Astrocyte (in vitro differentiated cells and primary cell): ENCODE measurements at regions not wholly inside any gene's neighbourhood (a gene's known extent, or its start where the extent isn't known, plus 50 kb on each side); places are given as distances from the start of the nearest gene placed in this dataset.
A peak's percentile ranks its signal among the peaks of the same experiment; 100 is the strongest.

ENCODE experiments used
- DNase-seq: peaks from one replicate; pipeline ENCODE4 v3.0.0-alpha.2; 2010; ENCODE audit warnings: low read depth
- FAIRE-seq: peaks from 2 replicates; lab custom pipeline; 2011; peaks lifted over from hg19 to GRCh38; lab: Jason Lieb, UNC
- H2AFZ ChIP-seq: 2 replicates; pipeline ENCODE4 v1.6.0; 2012; ENCODE audit warnings: low read depth, low read length, inconsistent platforms
- H3K27ac ChIP-seq: 2 replicates; pipeline ENCODE4 v1.5.1; 2011; ENCODE audit warnings: low read depth, low read length, inconsistent platforms
- H3K27me3 ChIP-seq: 2 replicates; pipeline ENCODE4 v1.6.0; 2011; ENCODE audit warnings: low read length, inconsistent platforms; ENCODE audit not compliant: insufficient read depth
- H3K36me3 ChIP-seq: 2 replicates; pipeline ENCODE4 v1.5.1; 2011; ENCODE audit warnings: low read length, inconsistent platforms; ENCODE audit not compliant: insufficient read depth
- H3K4me1 ChIP-seq: 2 replicates; pipeline ENCODE4 v1.5.1; 2011; ENCODE audit warnings: low read length, inconsistent platforms; ENCODE audit not compliant: insufficient read depth
- H3K4me2 ChIP-seq: 2 replicates; pipeline ENCODE4 v1.6.0; 2012; ENCODE audit warnings: low read length, inconsistent platforms
- H3K4me3 ChIP-seq: 2 replicates; pipeline ENCODE4 v1.5.1; 2011; ENCODE audit warnings: low read depth, mild to moderate bottlenecking, low read length, inconsistent platforms; ENCODE audit not compliant: insufficient read depth
- H3K79me2 ChIP-seq: 2 replicates; pipeline ENCODE4 v1.6.0; 2012; ENCODE audit warnings: mild to moderate bottlenecking, low read length, inconsistent platforms; ENCODE audit not compliant: insufficient read depth
- H3K9ac ChIP-seq: 2 replicates; pipeline ENCODE4 v1.6.0; 2012; ENCODE audit warnings: mild to moderate bottlenecking, low read length, inconsistent platforms
- H3K9me3 ChIP-seq: 2 replicates; pipeline ENCODE4 v1.5.1; 2012; ENCODE audit warnings: low read depth, mild to moderate bottlenecking, low read length, inconsistent platforms; ENCODE audit not compliant: insufficient read depth
- H4K20me1 ChIP-seq: 2 replicates; pipeline ENCODE4 v1.6.0; 2012; ENCODE audit warnings: low read length, inconsistent platforms; ENCODE audit not compliant: insufficient read depth
- H3K27ac Mint-ChIP-seq: one replicate; pipeline ENCODE4 v1.8.0; 2021; ENCODE audit warnings: mild to moderate bottlenecking, mixed read lengths; ENCODE audit not compliant: unreplicated experiment
- H3K27me3 Mint-ChIP-seq: one replicate; pipeline ENCODE4 v1.8.0; 2021; ENCODE audit warnings: low read depth, mixed read lengths; ENCODE audit not compliant: unreplicated experiment
- H3K36me3 Mint-ChIP-seq: one replicate; pipeline ENCODE4 v1.8.0; 2021; ENCODE audit warnings: low read depth, mixed read lengths; ENCODE audit not compliant: unreplicated experiment
- H3K4me1 Mint-ChIP-seq: one replicate; pipeline ENCODE4 v1.8.0; 2021; ENCODE audit warnings: low read depth, mixed read lengths; ENCODE audit not compliant: unreplicated experiment
- H3K4me3 Mint-ChIP-seq: one replicate; pipeline ENCODE4 v1.8.0; 2021; ENCODE audit warnings: mild to moderate bottlenecking, moderate library complexity, mixed read lengths; ENCODE audit not compliant: unreplicated experiment
- H3K9me3 Mint-ChIP-seq: one replicate; pipeline ENCODE4 v1.8.0; 2021; ENCODE audit warnings: mild to moderate bottlenecking, mixed read lengths; ENCODE audit not compliant: unreplicated experiment
- CTCF ChIP-seq: IDR thresholded peaks from 2 replicates; pipeline ENCODE4 v1.5.1; 2011; ENCODE audit warnings: low read depth, mild to moderate bottlenecking, inconsistent platforms, low read length, moderate library complexity; ENCODE audit not compliant: insufficient read depth
- EZH2 ChIP-seq: IDR thresholded peaks from 2 replicates; pipeline ENCODE4 v1.6.1; 2012; ENCODE audit warnings: mild to moderate bottlenecking, low read length, inconsistent platforms; ENCODE audit not compliant: insufficient read depth

DNA sequence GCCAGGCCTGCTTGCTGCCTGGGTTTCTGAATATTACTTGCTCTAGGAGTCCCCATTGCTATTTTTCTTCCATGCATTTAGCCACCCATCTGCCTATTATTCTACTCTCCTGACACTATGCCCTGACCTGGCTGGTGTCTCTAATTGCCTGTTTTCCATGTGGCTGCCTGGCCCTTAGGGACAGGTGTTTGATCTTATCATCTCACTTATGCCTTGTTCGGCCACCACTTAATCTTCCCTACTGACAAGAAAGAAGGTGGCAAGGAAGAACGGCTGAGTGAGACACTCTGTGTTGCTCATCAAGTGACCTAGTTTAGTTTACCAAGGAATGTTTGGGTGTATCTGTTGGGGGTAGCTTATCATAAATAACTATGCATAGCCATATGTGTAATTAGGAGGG, 50.4 kb upstream of the RAPH1 start:
- TF ChIP-seq EZH2 = no peak
- no peak for TF ChIP-seq CTCF
- no peak for FAIRE-seq
- Histone ChIP-seq H3K27ac (no peak overlapping the region), H3K9ac (no peak overlapping the region), H3K36me3 (no peaks in the 10 kb centered on the region), H3K4me3 (no peak overlapping the region), H3K27me3 (no peaks in the 10 kb centered on the region), H3K4me2 (peak overlapping the region; percentile 21), H3K4me1 (peaks cover 39% of the 10 kb centered on the region), H2AFZ (no peak overlapping the region), H4K20me1 (no peaks in the 10 kb centered on the region), H3K9me3 (no peaks in the 10 kb centered on the region), H3K79me2 (no peaks in the 10 kb centered on the region)
- H3K9me3 Mint-ChIP-seq = no peaks in the 10 kb centered on the region
- H3K36me3 Mint-ChIP-seq = no peaks in the 10 kb centered on the region
- peaks cover 49% of the 10 kb centered on the region for H3K4me1 Mint-ChIP-seq
- H3K4me3 Mint-ChIP-seq = no peak overlapping the region
- H3K27me3 Mint-ChIP-seq = no peaks in the 10 kb centered on the region
- peak overlapping the region; percentile 22 for H3K27ac Mint-ChIP-seq
- DNase-seq = no peak

DNA sequence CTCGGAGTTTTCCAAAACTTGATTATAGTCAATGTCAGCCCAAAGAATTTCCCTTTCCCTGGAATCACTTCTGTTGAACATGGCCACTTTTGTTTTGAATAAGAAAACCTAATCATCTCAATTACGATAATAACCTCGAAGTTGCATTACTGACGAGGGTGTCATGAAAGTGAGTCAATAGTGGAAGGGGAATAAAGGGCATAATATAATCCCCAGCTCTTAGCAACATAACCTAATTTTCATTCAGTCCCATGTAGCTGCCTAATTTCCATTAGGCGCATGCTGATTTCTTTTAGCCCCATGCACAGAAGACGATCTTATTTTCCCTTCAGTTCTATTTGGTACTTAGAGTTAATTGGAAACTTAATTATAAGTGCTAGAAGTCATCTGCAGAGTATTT, 51.1 kb upstream of the RAPH1 start:
- no peak overlapping the region for H3K27ac ChIP-seq
- H3K9ac ChIP-seq = no peak overlapping the region
- peak overlapping the region; percentile 22 for H3K27ac Mint-ChIP-seq
- no peak for FAIRE-seq
- no peaks in the 10 kb centered on the region for H3K36me3 Mint-ChIP-seq
- H3K4me3 ChIP-seq = no peak overlapping the region
- H3K4me1 ChIP-seq = peaks cover 39% of the 10 kb centered on the region
- H3K4me2 ChIP-seq = peak overlapping the region; percentile 21
- no peaks in the 10 kb centered on the region for H3K79me2 ChIP-seq
- H3K36me3 ChIP-seq = no peaks in the 10 kb centered on the region
- no peak for DNase-seq
- TF ChIP-seq EZH2 (no peak), CTCF (no peak)
- peaks cover 50% of the 10 kb centered on the region for H3K4me1 Mint-ChIP-seq
- no peaks in the 10 kb centered on the region for H3K9me3 ChIP-seq
- no peaks in the 10 kb centered on the region for H3K9me3 Mint-ChIP-seq
- H3K27me3 ChIP-seq = no peaks in the 10 kb centered on the region
- no peak overlapping the region for H2AFZ ChIP-seq
- no peaks in the 10 kb centered on the region for H3K27me3 Mint-ChIP-seq
- H3K4me3 Mint-ChIP-seq = no peak overlapping the region
- no peaks in the 10 kb centered on the region for H4K20me1 ChIP-seq

GRCh38 chr2:203586696-203587095, 51.6 kb upstream of the RAPH1 start:
- no peaks in the 10 kb centered on the region for H3K79me2 ChIP-seq
- H3K27me3 ChIP-seq = no peaks in the 10 kb centered on the region
- H3K4me3 ChIP-seq = no peak overlapping the region
- no peak overlapping the region for H3K9ac ChIP-seq
- no peak overlapping the region for H3K27ac ChIP-seq
- no peaks in the 10 kb centered on the region for H3K9me3 Mint-ChIP-seq
- H3K27me3 Mint-ChIP-seq = no peaks in the 10 kb centered on the region
- no peaks in the 10 kb centered on the region for H3K36me3 ChIP-seq
- H3K4me1 Mint-ChIP-seq = peaks cover 54% of the 10 kb centered on the region
- no peaks in the 10 kb centered on the region for H3K36me3 Mint-ChIP-seq
- peak overlapping the region; percentile 21 for H3K4me2 ChIP-seq
- DNase-seq (no peak), FAIRE-seq (no peak)
- peaks cover 40% of the 10 kb centered on the region for H3K4me1 ChIP-seq
- H4K20me1 ChIP-seq = no peaks in the 10 kb centered on the region
- H3K9me3 ChIP-seq = no peaks in the 10 kb centered on the region
- H3K4me3 Mint-ChIP-seq = no peak overlapping the region
- no peak overlapping the region for H2AFZ ChIP-seq
- TF ChIP-seq EZH2 (no peak), CTCF (no peak)
- H3K27ac Mint-ChIP-seq = peak overlapping the region; percentile 50
